Activated CD8-positive, alpha-beta memory T cell treated with anti-CD3 and anti-CD28 coated beads, Interleukin-2, amount 10 ng/mL, durations not matched to agents 7 days and 5 days (primary cell): ENCODE measurements at regions not wholly inside any gene's neighbourhood (a gene's known extent, or its start where the extent isn't known, plus 50 kb on each side); places are given as distances from the start of the nearest gene placed in this dataset.

Source experiments
- ATAC-seq: fragments of 150-1000 bp; cut with Tn5 transposase; one replicate; pipeline ENCODE4 v1.10.0; 2021; ENCODE audit warnings: moderate library complexity
- CTCF ChIA-PET: fragments of 350-600 bp; sonication (Branson Sonifier 250); formaldehyde crosslinking; loops from one replicate; lab custom pipeline; 2021; ENCODE audit warnings: antibody characterized with exemption; lab: Charles Lee
- DNase-seq: peaks from one replicate; pipeline ENCODE4 v3.0.0-alpha.2; 2020
- H3K27ac Mint-ChIP-seq: one replicate; pipeline ENCODE4 v1.8.0; 2021; ENCODE audit warnings: mild to moderate bottlenecking, mixed read lengths
- H3K27me3 Mint-ChIP-seq: one replicate; pipeline ENCODE4 v1.8.0; 2021; ENCODE audit warnings: mixed read lengths
- H3K36me3 Mint-ChIP-seq: one replicate; pipeline ENCODE4 v1.8.0; 2021; ENCODE audit warnings: mild to moderate bottlenecking, mixed read lengths
- H3K4me1 Mint-ChIP-seq: one replicate; pipeline ENCODE4 v1.8.0; 2021; ENCODE audit warnings: mixed read lengths
- H3K4me3 Mint-ChIP-seq: one replicate; pipeline ENCODE4 v1.8.0; 2021; ENCODE audit warnings: mild to moderate bottlenecking, moderate library complexity, mixed read lengths
- H3K9me3 Mint-ChIP-seq: one replicate; pipeline ENCODE4 v1.8.0; 2022; ENCODE audit warnings: low read depth, mixed read lengths

GRCh38 chr3:99474776-99475175 lies 163.6 kb upstream of the COL8A1 start:
- CTCF ChIA-PET, result no interaction called here
- no peaks in the 10 kb centered on the region for H3K27me3 Mint-ChIP-seq
- no peaks in the 10 kb centered on the region for H3K36me3 Mint-ChIP-seq
- H3K27ac Mint-ChIP-seq, result no peak overlapping the region
- H3K4me1 Mint-ChIP-seq, result no peaks in the 10 kb centered on the region
- no peaks in the 10 kb centered on the region for H3K9me3 Mint-ChIP-seq
- H3K4me3 Mint-ChIP-seq, result no peak overlapping the region
- DNase-seq, result no peak
- ATAC-seq, result no peak

- no peak overlapping the region for H3K27ac Mint-ChIP-seq
- no peaks in the 10 kb centered on the region for H3K27me3 Mint-ChIP-seq
- CTCF ChIA-PET, result no interaction called here
- DNase-seq (no peak), ATAC-seq (no peak)
- no peaks in the 10 kb centered on the region for H3K4me1 Mint-ChIP-seq
- H3K9me3 Mint-ChIP-seq, result no peaks in the 10 kb centered on the region
- H3K36me3 Mint-ChIP-seq, result no peaks in the 10 kb centered on the region
- H3K4me3 Mint-ChIP-seq, result no peak overlapping the region
Observed at GRCh38 chr3:99473321-99473751, 165.1 kb upstream of the COL8A1 start.

DNA sequence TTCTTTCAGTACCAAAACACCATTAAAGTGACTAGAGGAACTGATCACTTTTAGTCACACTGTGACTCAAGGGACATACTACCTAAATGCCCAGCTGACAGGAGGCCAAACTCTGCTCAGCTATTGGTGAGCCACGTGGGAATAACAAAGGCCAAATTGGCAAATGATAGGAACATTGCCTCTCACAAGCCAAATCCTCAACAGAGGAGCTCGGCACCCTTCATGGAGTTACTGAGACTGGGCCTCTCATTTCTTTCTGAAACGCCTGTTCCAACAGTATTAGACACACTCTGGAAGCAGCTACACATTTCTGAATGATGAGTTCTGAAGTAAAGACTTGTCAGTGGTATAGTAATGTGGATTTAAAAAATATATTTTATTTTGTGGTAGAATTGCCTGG lies 166.0 kb upstream of the COL8A1 start:
- no peaks in the 10 kb centered on the region for H3K36me3 Mint-ChIP-seq
- no peaks in the 10 kb centered on the region for H3K9me3 Mint-ChIP-seq
- no peak overlapping the region for H3K27ac Mint-ChIP-seq
- H3K4me1 Mint-ChIP-seq, result no peaks in the 10 kb centered on the region
- ATAC-seq (no peak), DNase-seq (no peak)
- CTCF ChIA-PET, result no interaction called here
- no peak overlapping the region for H3K4me3 Mint-ChIP-seq
- no peaks in the 10 kb centered on the region for H3K27me3 Mint-ChIP-seq

- no peak overlapping the region for H3K4me3 Mint-ChIP-seq
- no peaks in the 10 kb centered on the region for H3K9me3 Mint-ChIP-seq
- H3K36me3 Mint-ChIP-seq, result no peaks in the 10 kb centered on the region
- H3K27me3 Mint-ChIP-seq, result no peaks in the 10 kb centered on the region
- ATAC-seq (no peak), DNase-seq (no peak)
- CTCF ChIA-PET, result no interaction called here
- no peak overlapping the region for H3K27ac Mint-ChIP-seq
- H3K4me1 Mint-ChIP-seq, result no peaks in the 10 kb centered on the region
Observed at GRCh38 chr3:99471353-99472323, 166.8 kb upstream of the COL8A1 start.

GRCh38 chr3:99470841-99471240 lies 167.6 kb upstream of the COL8A1 start:
- ATAC-seq (no peak), DNase-seq (no peak)
- Mint-ChIP-seq H3K36me3 (no peaks in the 10 kb centered on the region), H3K9me3 (no peaks in the 10 kb centered on the region), H3K27me3 (no peaks in the 10 kb centered on the region), H3K4me1 (no peaks in the 10 kb centered on the region), H3K27ac (no peak overlapping the region), H3K4me3 (no peak overlapping the region)
- CTCF ChIA-PET, result no interaction called here

DNA sequence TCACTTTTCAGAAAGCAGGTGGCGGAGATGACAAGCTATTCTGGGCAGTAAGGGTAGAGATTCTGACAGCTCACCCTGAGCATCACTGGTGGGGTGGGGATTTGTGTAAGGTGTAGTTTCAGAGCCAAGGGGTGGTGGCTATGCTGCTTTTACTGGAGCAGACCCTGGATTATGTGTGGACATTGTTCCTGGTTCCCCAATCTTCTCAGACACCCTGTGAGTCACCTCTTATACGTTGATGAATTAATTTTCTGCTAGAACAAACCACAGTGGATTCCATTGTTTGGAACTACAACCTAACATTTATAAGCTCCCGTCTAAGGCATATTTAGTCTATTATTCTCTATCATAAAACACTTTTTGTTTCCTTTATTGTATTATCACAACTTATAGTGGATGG lies 169.5 kb upstream of the COL8A1 start:
- Mint-ChIP-seq H3K9me3 (no peaks in the 10 kb centered on the region), H3K36me3 (no peaks in the 10 kb centered on the region), H3K27ac (no peak overlapping the region), H3K27me3 (no peaks in the 10 kb centered on the region), H3K4me1 (no peaks in the 10 kb centered on the region), H3K4me3 (no peak overlapping the region)
- no peak for ATAC-seq
- CTCF ChIA-PET, result interaction anchor here (0.9 kb wide), 1 partner anchor 1420 kb away, joined by 3 read pairs; no protein-coding TSS in a partner anchor
- DNase-seq, result no peak

GRCh38 chr3:99467420-99467819 lies 171.0 kb upstream of the COL8A1 start:
- ATAC-seq, result no peak
- H3K27ac Mint-ChIP-seq, result no peak overlapping the region
- H3K36me3 Mint-ChIP-seq, result no peaks in the 10 kb centered on the region
- CTCF ChIA-PET, result no interaction called here
- no peaks in the 10 kb centered on the region for H3K4me1 Mint-ChIP-seq
- H3K9me3 Mint-ChIP-seq, result no peaks in the 10 kb centered on the region
- no peak overlapping the region for H3K4me3 Mint-ChIP-seq
- DNase-seq, result no peak
- no peaks in the 10 kb centered on the region for H3K27me3 Mint-ChIP-seq

- no peaks in the 10 kb centered on the region for H3K36me3 Mint-ChIP-seq
- no peaks in the 10 kb centered on the region for H3K9me3 Mint-ChIP-seq
- H3K27me3 Mint-ChIP-seq, result no peaks in the 10 kb centered on the region
- ATAC-seq (no peak), DNase-seq (no peak)
- H3K4me1 Mint-ChIP-seq, result no peaks in the 10 kb centered on the region
- no peak overlapping the region for H3K27ac Mint-ChIP-seq
- CTCF ChIA-PET, result no interaction called here
- H3K4me3 Mint-ChIP-seq, result no peak overlapping the region
Observed at GRCh38 chr3:99466331-99466730, 172.1 kb upstream of the COL8A1 start.

GRCh38 chr3:99458013-99458412 lies 180.4 kb upstream of the COL8A1 start:
- CTCF ChIA-PET, result no interaction called here
- Mint-ChIP-seq H3K4me3 (no peak overlapping the region), H3K4me1 (no peaks in the 10 kb centered on the region), H3K9me3 (no peaks in the 10 kb centered on the region), H3K27ac (no peak overlapping the region), H3K27me3 (no peaks in the 10 kb centered on the region), H3K36me3 (no peaks in the 10 kb centered on the region)
- DNase-seq (no peak), ATAC-seq (no peak)

DNA sequence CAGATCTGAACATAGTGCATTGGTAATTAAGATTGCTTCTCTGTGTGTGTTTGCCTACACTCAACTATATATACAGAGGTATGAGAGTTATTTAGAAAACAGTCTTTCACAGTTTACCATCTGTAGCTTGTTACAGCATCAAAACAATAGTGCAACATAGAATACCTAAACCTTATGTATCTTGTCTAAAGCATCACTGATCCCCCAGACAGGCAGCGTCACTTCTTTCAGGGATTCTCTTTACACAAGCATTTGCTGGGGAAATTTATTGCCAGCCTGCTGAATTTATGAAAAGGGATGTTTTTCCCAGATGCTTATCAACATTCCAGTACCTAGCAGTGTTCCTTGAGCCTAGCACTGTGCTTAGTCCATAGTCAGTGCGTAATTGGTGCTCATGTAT lies 195.8 kb upstream of the COL8A1 start:
- no peak for ATAC-seq

GRCh38 chr3:99439892-99440291 lies 198.5 kb upstream of the COL8A1 start:
- Mint-ChIP-seq H3K9me3 (peaks cover 4% of the 10 kb centered on the region), H3K27ac (no peak overlapping the region), H3K36me3 (no peaks in the 10 kb centered on the region), H3K4me3 (no peak overlapping the region), H3K4me1 (no peaks in the 10 kb centered on the region), H3K27me3 (no peaks in the 10 kb centered on the region)
- CTCF ChIA-PET, result no interaction called here
- ATAC-seq (no peak), DNase-seq (no peak)

More for the DNA sequence above, 195.8 kb upstream of the COL8A1 start:
- no peak overlapping the region for H3K4me3 Mint-ChIP-seq
- H3K27ac Mint-ChIP-seq, result no peak overlapping the region
- H3K27me3 Mint-ChIP-seq, result no peaks in the 10 kb centered on the region
- peaks cover 4% of the 10 kb centered on the region for H3K9me3 Mint-ChIP-seq
- DNase-seq, result no peak
- H3K36me3 Mint-ChIP-seq, result no peaks in the 10 kb centered on the region
- H3K4me1 Mint-ChIP-seq, result no peaks in the 10 kb centered on the region
- CTCF ChIA-PET, result no interaction called here

DNA sequence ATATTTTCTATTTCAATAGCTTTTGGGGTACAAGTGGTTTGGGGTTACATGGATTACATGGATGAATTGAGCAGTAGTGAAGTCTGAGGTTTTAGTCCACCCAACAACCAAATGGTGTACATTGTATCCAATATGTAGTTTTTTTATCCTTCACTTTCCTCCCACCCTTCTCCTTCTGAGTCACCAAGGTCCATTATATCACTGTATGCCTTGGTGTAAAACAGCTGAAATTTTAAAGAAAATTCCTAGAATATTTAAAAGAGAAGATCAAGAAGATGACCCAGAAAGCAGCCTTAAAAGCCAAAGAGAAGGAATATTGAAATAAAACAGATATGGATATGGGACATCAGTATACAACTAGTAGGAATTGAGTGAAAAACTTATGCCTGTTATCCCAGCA lies 204.2 kb upstream of the COL8A1 start:
- Mint-ChIP-seq H3K9me3 (peaks cover 4% of the 10 kb centered on the region), H3K27me3 (no peaks in the 10 kb centered on the region), H3K27ac (no peak overlapping the region), H3K4me3 (no peak overlapping the region), H3K36me3 (no peaks in the 10 kb centered on the region), H3K4me1 (no peaks in the 10 kb centered on the region)
- DNase-seq (no peak), ATAC-seq (no peak)
- CTCF ChIA-PET, result no interaction called here

- Mint-ChIP-seq H3K4me3 (no peak overlapping the region), H3K36me3 (no peaks in the 10 kb centered on the region), H3K4me1 (no peaks in the 10 kb centered on the region), H3K27me3 (no peaks in the 10 kb centered on the region), H3K9me3 (no peaks in the 10 kb centered on the region), H3K27ac (no peak overlapping the region)
- no peak for DNase-seq
- no peak for ATAC-seq
- CTCF ChIA-PET, result no interaction called here
Observed at GRCh38 chr3:99430348-99431134, 207.9 kb upstream of the COL8A1 start.

DNA sequence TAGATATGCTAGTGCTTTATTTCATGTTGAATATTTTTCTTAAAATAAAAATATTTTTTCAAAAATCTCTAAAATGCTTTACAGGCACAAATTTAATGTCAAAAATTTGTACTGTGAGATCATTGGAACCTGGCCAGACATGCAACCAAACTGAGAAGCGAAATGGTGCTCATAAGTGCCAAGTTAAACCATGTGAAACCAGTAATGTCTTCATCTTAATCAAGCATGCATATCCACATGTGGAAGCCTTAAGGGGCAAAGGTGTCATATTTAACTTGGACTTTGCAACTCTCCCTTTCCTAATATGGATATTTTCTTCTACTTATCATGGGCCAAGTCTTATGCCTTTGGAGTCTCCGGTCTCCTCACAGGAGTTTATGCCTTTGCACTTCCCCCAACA lies 208.9 kb upstream of the COL8A1 start:
- Mint-ChIP-seq H3K4me1 (no peaks in the 10 kb centered on the region), H3K27ac (no peak overlapping the region), H3K4me3 (no peak overlapping the region), H3K9me3 (no peaks in the 10 kb centered on the region), H3K36me3 (no peaks in the 10 kb centered on the region), H3K27me3 (no peaks in the 10 kb centered on the region)
- CTCF ChIA-PET, result no interaction called here
- ATAC-seq (no peak), DNase-seq (no peak)
